ENCODE measurements at regions not wholly inside any gene's neighbourhood (a gene's known extent, or its start where the extent isn't known, plus 50 kb on each side); places are given as distances from the start of the nearest gene placed in this dataset.

DNA sequence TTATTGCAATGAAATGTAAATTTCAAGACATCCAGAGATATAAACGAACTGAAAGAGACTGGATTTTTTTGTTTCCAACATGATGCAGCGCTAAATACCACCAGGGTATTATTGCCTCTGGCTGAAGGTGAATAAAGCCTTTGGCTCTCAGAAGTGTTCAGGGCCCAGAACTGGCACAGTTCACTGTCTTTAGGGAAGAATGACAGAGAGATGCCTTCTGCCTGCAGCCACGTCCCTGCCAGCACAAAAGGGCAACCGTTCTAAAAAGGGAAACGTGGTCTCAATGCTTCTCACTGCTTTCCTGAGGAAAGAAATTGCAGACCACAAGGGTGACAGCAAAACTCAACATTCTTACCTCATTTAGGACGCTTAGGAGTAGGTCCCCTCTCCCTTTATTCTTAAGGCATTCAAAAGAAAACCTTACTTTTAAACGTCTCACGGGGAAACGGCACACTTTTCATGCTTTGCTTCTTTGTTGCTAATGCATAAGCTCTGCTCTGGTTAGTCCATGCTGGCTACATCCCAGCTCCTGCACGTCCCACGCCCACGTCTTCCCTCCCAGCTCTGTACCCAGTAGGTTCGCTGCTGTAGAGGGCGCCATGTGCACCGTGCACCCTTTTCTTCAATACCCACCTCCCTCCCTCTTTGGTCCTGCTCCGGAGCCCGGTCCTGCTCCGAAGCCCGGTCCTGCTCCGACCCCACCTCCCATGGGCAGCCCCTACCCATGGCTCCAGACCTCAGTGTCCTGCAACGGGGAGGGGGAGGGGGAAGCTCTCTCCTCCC lies 171.0 kb downstream of the HRH4 start:
- TF ChIP-seq CTCF (conservative IDR thresholded peaks at IDR 0.05; ENCODE audit: low read depth, low read length), result no peak
- DNase-seq (ENCODE audit: low read depth), result no peak
- no peak overlapping the region for H3K4me3 ChIP-seq (ENCODE audit: low read depth, low read length)

DNA sequence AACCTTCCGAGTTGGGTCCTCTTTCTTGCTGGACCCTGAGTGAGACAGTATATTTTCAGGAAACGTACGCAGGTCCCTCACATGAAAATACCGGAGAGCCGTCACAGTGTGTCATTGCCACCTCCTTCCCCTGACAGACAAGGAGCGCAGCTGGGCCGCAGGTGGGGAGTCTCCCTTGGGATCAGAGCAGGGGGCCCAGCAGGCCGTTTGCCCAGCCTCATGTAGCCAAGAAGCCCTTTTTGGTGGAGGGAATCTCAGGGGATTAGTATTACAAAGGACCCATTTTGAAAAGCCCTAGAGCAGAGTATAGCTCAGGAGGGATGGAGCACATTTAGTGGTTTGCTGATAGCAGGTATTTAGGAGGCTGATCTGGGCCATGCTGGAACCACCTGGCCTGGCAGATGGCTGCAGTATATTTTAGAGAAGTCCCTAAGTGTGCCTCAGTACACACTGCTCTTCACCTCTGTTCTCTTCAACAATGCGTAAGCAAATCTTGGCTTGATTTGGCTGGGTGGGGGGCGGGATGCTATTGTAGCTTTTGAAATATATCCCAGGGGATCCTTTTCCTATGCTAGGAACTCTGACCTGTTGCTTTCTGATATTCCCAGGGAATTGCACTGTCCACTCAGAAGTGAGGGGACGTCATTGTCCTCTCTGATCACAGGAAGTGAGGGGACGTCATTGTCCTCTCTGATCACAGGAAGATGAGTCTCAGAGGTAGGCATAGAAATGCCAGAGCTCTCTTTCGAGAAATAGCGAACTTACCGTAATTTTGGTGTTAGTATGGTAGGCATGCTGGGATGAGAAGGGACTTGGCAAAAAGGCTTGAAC lies 171.9 kb downstream of the HRH4 start:
- TF ChIP-seq CTCF (conservative IDR thresholded peaks at IDR 0.05; ENCODE audit: low read depth, low read length), result no peak
- H3K4me3 ChIP-seq (ENCODE audit: low read depth, low read length), result no peak overlapping the region
- no peak for DNase-seq (ENCODE audit: low read depth)

GRCh38 chr18:24633121-24633520 lies 172.7 kb downstream of the HRH4 start:
- no peak overlapping the region for H3K4me3 ChIP-seq (ENCODE audit: low read depth, low read length)
- TF ChIP-seq CTCF (conservative IDR thresholded peaks at IDR 0.05; ENCODE audit: low read depth, low read length), result no peak
- DNase-seq (ENCODE audit: low read depth), result no peak

GRCh38 chr18:24649571-24649970 lies 189.1 kb downstream of the HRH4 start:
- no peak for TF ChIP-seq CTCF (conservative IDR thresholded peaks at IDR 0.05; ENCODE audit: low read depth, low read length)
- no peak for DNase-seq (ENCODE audit: low read depth)
- H3K4me3 ChIP-seq (ENCODE audit: low read depth, low read length), result no peak overlapping the region

DNA sequence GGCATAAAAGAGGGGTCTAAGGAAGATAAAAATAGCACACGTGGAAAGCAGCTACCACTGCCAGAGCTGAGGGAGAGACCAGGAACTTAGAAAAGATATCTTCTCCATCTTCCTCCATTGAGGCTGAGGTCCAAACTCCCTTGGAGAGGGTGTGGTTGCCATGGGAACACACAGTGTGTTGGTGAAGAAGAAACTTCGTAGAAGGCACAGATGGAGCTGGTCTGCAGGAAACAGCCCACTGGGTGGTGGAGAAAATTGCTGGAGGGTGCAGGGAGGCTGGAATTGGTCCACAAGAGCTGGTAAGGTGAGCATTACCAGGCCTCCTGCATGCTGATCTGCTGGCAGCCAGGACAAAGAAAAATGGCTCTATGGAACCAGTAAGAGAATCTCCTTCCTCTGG lies 191.0 kb downstream of the HRH4 start:
- H3K4me3 ChIP-seq (ENCODE audit: low read depth, low read length), result no peak overlapping the region
- no peak for DNase-seq (ENCODE audit: low read depth)
- TF ChIP-seq CTCF (conservative IDR thresholded peaks at IDR 0.05; ENCODE audit: low read depth, low read length), result no peak

DNA sequence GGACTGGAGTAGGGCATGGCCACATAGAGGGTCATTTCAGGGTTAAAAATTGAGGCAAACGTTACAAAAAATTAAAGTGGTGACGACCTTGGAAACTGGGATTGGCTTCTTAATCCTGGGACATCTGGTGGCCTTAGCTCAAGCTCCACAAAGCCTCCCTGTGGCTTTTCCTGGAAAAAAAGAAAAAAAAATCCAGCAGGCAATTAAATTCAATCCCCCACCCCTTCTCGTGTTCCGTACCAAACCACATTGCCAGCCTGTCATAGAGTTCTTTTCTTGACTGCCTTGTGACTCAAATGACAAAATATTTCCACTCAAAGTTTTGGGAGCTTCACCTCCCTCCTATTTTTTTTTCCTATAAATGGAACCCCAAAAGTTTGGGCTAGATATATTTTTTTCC lies 195.6 kb downstream of the HRH4 start:
- no peak overlapping the region for H3K4me3 ChIP-seq (ENCODE audit: low read depth, low read length)
- TF ChIP-seq CTCF (conservative IDR thresholded peaks at IDR 0.05; ENCODE audit: low read depth, low read length), result no peak
- no peak for DNase-seq (ENCODE audit: low read depth)
